ENCODE measurements at regions not wholly inside any gene's neighbourhood (a gene's known extent, or its start where the extent isn't known, plus 50 kb on each side); places are given as distances from the start of the nearest gene placed in this dataset.

GRCh38 chr7:17485904-17486303 is 187.5 kb downstream of the AHR start:
- no peak for DNase-seq

GRCh38 chr7:17486835-17487234 is 188.4 kb downstream of the AHR start:
- DNase-seq = no peak

- DNase-seq = no peak
Observed at GRCh38 chr7:17487343-17487742, 188.9 kb downstream of the AHR start.

DNA sequence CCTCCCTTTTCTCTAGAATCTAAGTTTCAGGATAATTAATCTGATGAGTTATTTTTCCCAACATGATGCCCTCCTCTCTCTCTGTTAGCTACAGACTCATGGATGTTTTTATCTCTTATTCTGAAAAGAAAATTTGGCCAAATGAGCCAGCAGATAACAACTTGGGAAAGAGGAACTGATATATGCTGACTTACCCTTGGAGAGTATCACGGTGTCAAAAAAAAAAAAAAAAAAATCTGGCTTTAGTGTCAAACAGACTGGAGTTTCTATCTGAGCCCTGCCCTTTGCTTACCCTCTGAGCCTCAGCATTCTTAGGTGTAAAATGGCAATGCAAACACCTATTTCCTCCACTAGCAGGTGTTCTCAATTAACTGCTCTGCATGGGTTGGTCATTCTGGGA is 190.4 kb downstream of the AHR start:
- no peak for DNase-seq

- DNase-seq = no peak
Observed at GRCh38 chr7:17489961-17490360, 191.5 kb downstream of the AHR start.

DNA sequence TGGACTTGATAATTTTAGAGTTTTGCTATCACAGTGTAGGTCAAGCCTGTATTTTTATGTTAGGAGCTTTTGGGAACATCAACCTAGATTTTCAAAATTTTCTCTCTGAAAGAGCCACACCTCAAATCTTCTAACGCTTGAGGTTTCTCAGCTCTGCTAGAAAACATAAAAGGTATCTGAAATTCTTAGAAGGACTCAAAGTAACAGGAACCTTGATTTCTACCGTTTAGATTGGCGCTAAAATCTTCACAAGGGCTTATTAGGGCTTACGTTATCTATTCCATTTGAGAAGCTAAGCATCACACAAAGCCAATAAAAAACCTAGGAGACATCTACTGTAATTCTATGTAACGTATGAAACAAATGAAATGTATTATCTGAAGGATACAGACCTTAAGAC is 192.4 kb downstream of the AHR start:
- DNase-seq = no peak

DNA sequence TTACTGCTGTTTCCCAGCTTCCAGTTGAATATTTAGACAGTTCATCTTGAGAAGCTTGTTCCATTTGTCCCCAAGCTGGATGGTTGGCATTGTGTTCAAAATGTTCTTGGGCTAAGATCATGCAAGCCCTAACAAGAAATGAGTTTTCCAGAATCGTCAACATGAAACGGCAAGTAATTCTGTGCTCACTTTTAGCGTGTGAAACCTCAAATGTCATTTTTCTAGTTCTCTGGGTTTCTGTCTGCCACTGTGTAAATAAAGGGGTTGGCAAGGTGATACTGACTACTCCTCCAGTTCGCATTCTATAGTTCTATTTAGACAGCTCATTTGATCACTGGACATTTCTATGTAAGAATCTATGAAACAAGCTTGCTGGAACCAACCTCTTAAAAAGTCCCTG is 194.0 kb downstream of the AHR start:
- DNase-seq = no peak

DNA sequence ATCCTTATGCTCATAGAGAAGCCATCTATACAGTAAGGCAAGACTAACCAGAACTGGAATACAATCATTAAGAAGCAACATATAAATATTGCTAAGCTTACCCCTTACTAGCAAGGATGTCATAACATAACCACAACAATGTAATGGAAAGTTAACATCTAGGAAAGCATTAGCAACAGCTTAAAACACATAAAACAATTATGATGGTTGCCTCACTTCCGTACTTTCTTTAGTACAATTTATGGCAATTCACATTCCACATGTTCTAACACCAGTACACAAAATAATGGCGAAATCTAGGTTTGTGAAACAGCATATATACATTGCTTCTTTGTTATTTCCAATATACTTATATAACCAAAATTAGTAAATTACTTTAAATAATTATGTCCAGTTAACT is 195.0 kb downstream of the AHR start:
- DNase-seq = no peak

DNA sequence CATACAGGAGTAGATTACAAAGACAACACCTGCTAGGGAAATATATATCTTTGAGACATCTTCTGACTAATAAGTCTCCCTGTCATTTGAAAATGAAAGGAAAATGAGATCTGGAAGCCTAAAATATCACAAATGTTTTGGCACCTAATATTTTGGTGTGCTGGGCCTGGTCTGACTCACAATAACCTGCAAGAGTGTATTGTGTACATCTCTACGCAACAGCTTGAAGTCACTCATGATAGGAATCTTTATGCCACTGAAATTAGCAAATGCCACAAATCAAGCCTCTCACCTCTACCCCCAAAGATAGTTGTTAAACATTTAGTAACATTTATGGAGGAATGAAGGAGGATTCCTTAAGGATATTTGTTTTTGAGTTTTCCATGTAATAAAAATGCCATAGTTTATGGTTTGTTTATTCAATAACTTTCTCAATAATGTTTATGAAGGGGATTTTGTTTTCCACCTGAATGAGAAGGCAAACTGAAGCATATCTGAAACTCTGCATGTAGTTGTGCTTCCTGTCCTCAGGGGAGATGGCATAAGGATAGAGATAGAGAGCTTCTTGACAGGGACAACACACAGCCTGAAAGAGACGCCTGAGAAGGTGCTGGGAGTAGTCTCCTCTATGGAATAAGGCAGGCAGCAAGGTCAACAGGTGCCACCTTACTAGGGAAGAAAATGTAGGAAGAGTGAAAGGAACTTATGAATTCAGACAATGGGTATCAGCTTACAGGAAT is 197.4 kb downstream of the AHR start:
- DNase-seq = no peak

- DNase-seq = no peak
Observed at GRCh38 chr7:17497136-17497535, 198.7 kb downstream of the AHR start.

DNA sequence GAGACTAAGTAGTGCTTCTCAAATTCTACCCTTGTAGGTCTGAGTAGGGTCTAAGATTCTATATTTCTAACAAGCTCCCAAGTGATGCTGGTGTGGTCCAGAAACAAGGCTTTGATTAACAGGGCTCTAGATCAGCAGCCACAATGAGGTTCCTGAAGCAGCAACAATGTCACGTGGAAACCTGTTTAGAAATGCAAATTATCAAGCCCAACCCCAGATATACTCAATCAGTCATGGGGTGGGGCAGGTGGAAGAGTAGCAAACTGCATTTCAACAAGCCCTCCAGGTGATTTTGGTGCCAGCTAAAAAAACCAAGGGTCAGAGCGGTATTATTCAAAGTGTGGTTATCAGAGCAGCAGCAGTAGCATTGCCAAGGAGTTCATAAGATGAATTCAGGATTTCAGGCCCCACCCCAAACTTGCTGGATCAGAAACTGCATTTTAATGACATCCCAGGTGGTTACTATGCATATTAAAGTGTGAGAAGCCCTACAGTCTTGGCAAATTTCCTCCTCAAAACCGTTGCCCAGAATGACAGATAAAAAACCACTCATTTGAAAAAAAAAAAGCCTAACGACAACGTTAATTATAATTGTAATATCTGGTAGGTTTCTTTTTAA is 199.2 kb downstream of the AHR start:
- DNase-seq = no peak

DNA sequence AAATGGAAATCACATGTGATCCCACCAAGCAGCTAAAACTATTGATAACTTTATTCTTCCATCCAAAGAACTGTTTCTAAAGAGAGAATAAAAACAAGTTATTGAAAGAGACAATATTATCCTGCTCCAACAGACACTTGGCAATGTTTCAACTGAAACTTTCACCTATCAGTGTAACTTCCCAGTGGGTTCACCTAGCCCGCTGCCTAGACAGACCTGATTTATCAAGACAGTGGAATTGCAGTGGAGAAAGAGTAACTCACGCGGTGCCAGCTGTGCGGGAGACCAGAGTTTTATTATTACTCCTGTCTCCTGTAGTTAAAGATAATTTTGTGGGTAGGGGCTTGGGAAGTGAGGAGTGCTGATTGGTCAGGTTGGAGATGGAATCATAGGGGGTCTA is 199.8 kb downstream of the AHR start:
- no peak for DNase-seq

DNA sequence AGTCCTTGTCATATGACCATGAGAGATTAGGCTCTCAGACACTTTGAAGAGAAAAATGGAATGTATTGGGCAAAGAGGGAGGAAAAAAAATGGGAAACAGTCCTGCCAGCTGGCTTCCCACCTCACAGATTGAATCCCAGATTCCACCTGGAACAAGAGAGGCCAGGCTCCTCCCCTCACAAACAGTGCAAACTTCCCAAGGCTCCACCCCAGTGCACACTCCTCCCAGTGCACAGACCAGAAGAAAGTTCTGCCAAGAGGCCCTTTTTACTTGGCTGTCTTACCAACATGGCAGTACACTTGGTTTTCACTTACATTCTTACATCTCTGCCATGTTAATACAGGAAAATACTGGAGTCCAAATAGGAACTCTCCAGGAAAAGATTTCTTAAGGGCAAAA is 202.3 kb downstream of the AHR start:
- no peak for DNase-seq

DNA sequence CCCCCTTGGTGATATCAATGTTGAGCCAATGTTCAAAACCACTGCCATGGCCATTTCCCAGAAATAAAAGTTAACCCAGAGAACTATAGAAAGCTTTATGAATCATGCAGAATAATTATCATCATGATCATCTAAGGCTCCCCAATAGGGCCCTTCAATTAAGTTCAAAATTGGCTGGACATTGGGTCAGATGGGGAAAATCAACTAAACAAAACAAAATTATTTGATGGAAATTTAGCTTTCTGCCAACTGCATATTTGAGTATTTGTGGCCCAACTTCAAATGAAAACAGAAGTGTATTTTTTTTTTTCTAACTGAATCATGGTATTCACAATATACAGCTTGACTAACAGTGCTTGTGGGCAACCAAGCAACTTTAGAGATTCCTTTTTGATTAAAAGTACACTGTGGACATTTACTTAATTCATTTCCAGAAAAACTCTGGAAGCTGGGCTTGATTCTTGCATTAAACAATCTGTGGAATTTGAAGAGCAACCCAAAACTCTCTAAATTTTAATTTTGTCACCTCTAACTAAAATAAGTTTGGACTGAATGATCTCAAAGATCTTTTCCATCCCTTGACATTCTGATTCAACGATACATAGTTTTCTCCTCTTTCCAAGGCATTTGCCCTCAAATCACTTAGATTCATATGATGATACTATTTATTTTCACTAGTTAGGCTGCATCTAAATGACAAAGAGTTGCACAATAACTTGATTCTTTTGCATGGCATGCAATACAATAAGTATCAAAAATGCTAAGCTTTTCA is 203.2 kb downstream of the AHR start:
- no peak for DNase-seq

- DNase-seq = no peak
Observed at GRCh38 chr7:17502213-17503060, 204.0 kb downstream of the AHR start.

- peak; percentile 51 for DNase-seq
Observed at GRCh38 chr7:17506095-17506494, 207.6 kb downstream of the AHR start.

DNA sequence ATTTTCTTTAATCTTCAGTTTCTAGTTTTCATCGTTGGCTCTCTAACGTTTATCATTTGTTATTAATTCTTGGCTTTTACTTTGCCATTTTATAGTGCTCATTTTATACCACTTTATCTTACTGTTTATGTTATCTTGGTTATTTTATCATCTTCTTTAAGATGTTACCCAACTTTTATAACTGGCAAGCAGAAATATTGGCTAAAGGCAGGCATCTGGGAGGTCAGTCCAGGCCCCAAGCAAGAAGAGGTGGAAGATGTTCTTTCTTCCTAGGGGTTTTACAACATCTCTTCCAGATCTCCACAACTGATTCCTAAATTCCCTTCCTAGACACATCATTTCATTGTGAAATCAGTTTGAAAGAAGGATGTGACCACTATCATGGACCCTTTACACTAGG is 208.1 kb downstream of the AHR start:
- DNase-seq = no peak

- DNase-seq = no peak
Observed at GRCh38 chr7:17507717-17508116, 209.3 kb downstream of the AHR start.

- peak; percentile 36 for DNase-seq
Observed at GRCh38 chr7:17512181-17512675, 213.8 kb downstream of the AHR start.

DNA sequence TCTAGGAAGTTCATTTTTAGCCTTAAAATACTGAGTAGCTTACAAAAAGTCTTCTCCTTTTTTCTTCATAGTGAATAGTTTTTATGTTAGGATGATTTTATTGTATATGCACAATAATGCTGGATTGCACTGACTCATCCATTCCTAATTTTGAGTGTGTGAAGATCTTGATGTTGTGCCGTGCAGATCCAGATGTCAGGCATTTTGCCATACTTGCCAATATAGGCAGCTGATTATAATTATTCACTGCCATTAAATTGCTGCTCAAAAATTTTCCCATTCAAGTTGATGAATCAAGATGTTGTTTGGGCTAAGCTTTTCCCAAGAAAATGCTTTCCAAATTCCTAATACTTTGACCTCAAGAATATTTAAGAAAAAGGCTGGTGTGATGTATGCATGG is 218.3 kb downstream of the AHR start:
- no peak for DNase-seq

- no peak for DNase-seq
Observed at GRCh38 chr7:17520941-17521340, 222.5 kb downstream of the AHR start.

- DNase-seq = no peak
Observed at GRCh38 chr7:17521437-17521836, 223.0 kb downstream of the AHR start.
